ENCODE measurements at regions not wholly inside any gene's neighbourhood (a gene's known extent, or its start where the extent isn't known, plus 50 kb on each side); places are given as distances from the start of the nearest gene placed in this dataset.

GRCh38 chr10:107706096-107706725 lies 541.7 kb upstream of the SORCS1 start:
- Histone ChIP-seq H3K56ac (ENCODE audit: extremely low read depth, insufficient read depth, low read length) (no peak overlapping the region), H3K9ac (ENCODE audit: low read depth, low read length) (no peak overlapping the region), H2AK9ac (replicated peaks; ENCODE audit: low read depth, low read length, poor library complexity) (no peak overlapping the region), H2BK20ac (ENCODE audit: low read depth, low read length) (no peak overlapping the region), H2BK120ac (ENCODE audit: low read depth, low read length) (no peak overlapping the region), H3K4me2 (ENCODE audit: low read depth, low read length) (no peak overlapping the region), H3K23ac (ENCODE audit: low read depth, low read length) (no peak overlapping the region), H2BK5ac (ENCODE audit: low read depth, low read length, poor library complexity, severe bottlenecking) (no peak overlapping the region), H3K27ac (ENCODE audit: insufficient read depth, low read length) (no peak overlapping the region), H4K20me1 (ENCODE audit: insufficient read depth, low read length) (no peaks in the 10 kb centered on the region), H3K4me1 (ENCODE audit: control insufficient read depth, insufficient read depth, low read length) (no peaks in the 10 kb centered on the region), H3K36me3 (ENCODE audit: control insufficient read depth, insufficient read depth, low read length) (no peaks in the 10 kb centered on the region), H3K79me1 (ENCODE audit: low read depth in 1 of 2, low read length in 2 of 2) (no peaks in the 10 kb centered on the region), H3K27me3 (ENCODE audit: control insufficient read depth, insufficient read depth, low read length) (no peaks in the 10 kb centered on the region), H3K9me1 (ENCODE audit: insufficient read depth, low read length) (no peaks in the 10 kb centered on the region), H3K14ac (replicated peaks; ENCODE audit: low read depth, low read length) (no peak overlapping the region), H4K5ac (ENCODE audit: low read depth, low read length) (no peak overlapping the region), H2BK15ac (ENCODE audit: low read depth, low read length) (no peak overlapping the region), H4K8ac (ENCODE audit: low read depth in 2 of 2, low read length in 2 of 2) (no peak overlapping the region), H3K9me3 (ENCODE audit: control insufficient read depth, insufficient read depth, low read length) (no peaks in the 10 kb centered on the region), H4K91ac (ENCODE audit: insufficient read depth, low read depth, low read length) (no peak overlapping the region), H2AK5ac (ENCODE audit: low read depth, low read length) (no peak overlapping the region), H2AFZ (replicated peaks; ENCODE audit: low read length, poor library complexity) (no peak overlapping the region), H3K18ac (ENCODE audit: low read depth, low read length) (no peak overlapping the region), H3K4me3 (ENCODE audit: insufficient read depth, low read depth, low read length) (no peak overlapping the region), H3K4ac (ENCODE audit: low read depth, low read length) (no peak overlapping the region)
- intact Hi-C loops (cut with micrococcal nuclease): no loop called here
- BruUV-seq (replicated peaks): no TSS peak
- ChIA-PET POLR2A (ENCODE audit: unreplicated experiment) (no interaction called here), CTCF (no interaction called here)
- no CpG with 5 or more reads among the region's 1 CpG for whole genome bisulfite sequencing, 2 experiments (ENCODE audit: extremely low coverage in 2 of 2, insufficient read length in 1 of 2)
- TF ChIP-seq NFE2L2 (IDR thresholded peaks at IDR 0.05; ENCODE audit: low read depth, low read length): no peak
- TF ChIP-seq FOS (IDR thresholded peaks at IDR 0.05; ENCODE audit: low read depth, low read length): no peak
- no peak for TF ChIP-seq MAZ (IDR thresholded peaks at IDR 0.05; ENCODE audit: borderline replicate concordance, low read depth, low read length)
- no peak for TF ChIP-seq RFX5 (IDR thresholded peaks at IDR 0.05; ENCODE audit: low read depth, low read length)
- TF ChIP-seq CEBPB (IDR thresholded peaks at IDR 0.05; ENCODE audit: low read depth, low read length): no peak
- no peak for TF ChIP-seq ELK1 (IDR thresholded peaks at IDR 0.05; ENCODE audit: borderline replicate concordance, low read depth, low read length)
- TF ChIP-seq POLR2A (IDR thresholded peaks at IDR 0.05; ENCODE audit: low read depth, low read length): no peak
- no peak for TF ChIP-seq CHD1 (IDR thresholded peaks at IDR 0.05; ENCODE audit: low read depth, low read length)
- no peak for TF ChIP-seq USF2 (IDR thresholded peaks at IDR 0.05; ENCODE audit: low read depth, low read length)
- no peak for TF ChIP-seq RCOR1 (IDR thresholded peaks at IDR 0.05; ENCODE audit: insufficient replicate concordance, low read length)
- no peak for TF ChIP-seq RAD21 (IDR thresholded peaks at IDR 0.05; ENCODE audit: low read length)
- no peak for TF ChIP-seq MAFK (IDR thresholded peaks at IDR 0.05; ENCODE audit: low read depth, low read length)
- no peak for TF ChIP-seq CTCF (conservative IDR thresholded peaks at IDR 0.05; ENCODE audit: low read depth, low read length)
- dilution Hi-C loops (cut with HindIII; ENCODE audit: low sequenced_read_pairs, unreplicated experiment): no loop called here
- no peak for DNase-seq
- in situ Hi-C loops (cut with MboI; ENCODE audit: low sequenced_read_pairs): no loop called here
- no peak for ATAC-seq (ENCODE audit: low read depth)

All from IMR-90 (cell line).